Sigmoid colon (tissue), 3 donors: ENCODE measurements at regions not wholly inside any gene's neighbourhood (a gene's known extent, or its start where the extent isn't known, plus 50 kb on each side); places are given as distances from the start of the nearest gene placed in this dataset.

Experiments used
- POLR2A ChIP-seq, 2 donors: fragments of 450-650 bp; IDR thresholded peaks; one replicate each; pipeline ENCODE4 v1.6.1; 2016; ENCODE audit warnings: antibody characterized with exemption in 2 of 2, mild to moderate bottlenecking in 2 of 2, moderate library complexity in 2 of 2
- TF ChIP-seq, protein P1 (sequence below), 4 experiments: fragments of 450-650 bp in 3 of 4; fragments of 200-600 bp in 1 of 4; IDR thresholded peaks; one replicate each; pipeline ENCODE4 v1.5.1; 2016 to 2019; ENCODE audit warnings: antibody characterized with exemption in 4 of 4, mild to moderate bottlenecking in 3 of 4, moderate library complexity in 2 of 4

DNA sequence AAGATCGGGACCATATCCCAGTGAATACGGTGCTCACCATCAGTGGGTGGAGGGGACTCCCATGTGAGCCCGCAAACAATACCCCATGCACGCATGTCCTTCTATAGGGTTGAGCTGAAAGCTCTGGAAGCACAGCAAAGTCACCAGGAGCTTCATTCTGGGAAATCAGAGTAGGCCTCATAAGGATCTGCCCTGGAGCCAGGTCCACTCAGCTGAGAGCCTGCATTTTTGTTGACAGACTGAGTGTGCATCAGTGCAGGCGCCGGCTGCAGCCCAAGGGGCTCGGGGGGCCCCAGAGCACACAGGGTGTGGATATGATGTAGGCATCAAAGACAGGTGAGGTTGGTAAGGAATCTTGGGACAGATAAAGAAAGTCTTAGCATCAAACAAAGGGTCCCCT is 79.8 kb upstream of the CD93 start:
- TF ChIP-seq, protein P1, sequence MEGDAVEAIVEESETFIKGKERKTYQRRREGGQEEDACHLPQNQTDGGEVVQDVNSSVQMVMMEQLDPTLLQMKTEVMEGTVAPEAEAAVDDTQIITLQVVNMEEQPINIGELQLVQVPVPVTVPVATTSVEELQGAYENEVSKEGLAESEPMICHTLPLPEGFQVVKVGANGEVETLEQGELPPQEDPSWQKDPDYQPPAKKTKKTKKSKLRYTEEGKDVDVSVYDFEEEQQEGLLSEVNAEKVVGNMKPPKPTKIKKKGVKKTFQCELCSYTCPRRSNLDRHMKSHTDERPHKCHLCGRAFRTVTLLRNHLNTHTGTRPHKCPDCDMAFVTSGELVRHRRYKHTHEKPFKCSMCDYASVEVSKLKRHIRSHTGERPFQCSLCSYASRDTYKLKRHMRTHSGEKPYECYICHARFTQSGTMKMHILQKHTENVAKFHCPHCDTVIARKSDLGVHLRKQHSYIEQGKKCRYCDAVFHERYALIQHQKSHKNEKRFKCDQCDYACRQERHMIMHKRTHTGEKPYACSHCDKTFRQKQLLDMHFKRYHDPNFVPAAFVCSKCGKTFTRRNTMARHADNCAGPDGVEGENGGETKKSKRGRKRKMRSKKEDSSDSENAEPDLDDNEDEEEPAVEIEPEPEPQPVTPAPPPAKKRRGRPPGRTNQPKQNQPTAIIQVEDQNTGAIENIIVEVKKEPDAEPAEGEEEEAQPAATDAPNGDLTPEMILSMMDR (IDR thresholded peaks at IDR 0.05) = no peak
- TF ChIP-seq POLR2A (IDR thresholded peaks at IDR 0.05) = no peak
